HG02852 (cell line): ENCODE measurements at regions not wholly inside any gene's neighbourhood (a gene's known extent, or its start where the extent isn't known, plus 50 kb on each side); places are given as distances from the start of the nearest gene placed in this dataset.
"Not testable (repeated sequence)": the region's sequence is repeated elsewhere in the genome, so short reads cannot be mapped to it uniquely, and the experiment has no call there.

ENCODE experiments used
- ATAC-seq: cut with Tn5 transposase; IDR thresholded peaks from one replicate; pipeline ENCODE4 v1.9.1; 2021; ENCODE audit warnings: mild to moderate bottlenecking, moderate library complexity; ENCODE audit not compliant: unreplicated experiment

DNA sequence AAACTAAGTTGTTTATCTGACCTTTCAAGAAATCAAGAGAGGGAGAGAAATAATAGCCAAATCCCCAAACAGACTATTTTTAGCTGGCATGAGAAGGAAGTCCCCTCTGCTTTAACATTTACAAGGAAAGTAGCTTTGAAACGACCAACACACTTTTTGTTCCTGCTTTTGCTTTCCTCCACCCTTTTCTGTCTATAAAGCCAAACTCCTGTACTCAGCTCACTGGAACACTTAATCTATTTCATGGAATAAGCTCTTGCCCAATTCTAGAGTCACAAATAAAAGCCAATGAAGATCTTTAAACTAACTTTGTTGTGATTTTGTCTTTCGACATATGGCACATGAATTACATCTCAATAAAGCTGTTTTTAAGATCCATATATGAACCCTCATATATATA, 86.8 kb upstream of the CCDC71L start:
- no peak for ATAC-seq

DNA sequence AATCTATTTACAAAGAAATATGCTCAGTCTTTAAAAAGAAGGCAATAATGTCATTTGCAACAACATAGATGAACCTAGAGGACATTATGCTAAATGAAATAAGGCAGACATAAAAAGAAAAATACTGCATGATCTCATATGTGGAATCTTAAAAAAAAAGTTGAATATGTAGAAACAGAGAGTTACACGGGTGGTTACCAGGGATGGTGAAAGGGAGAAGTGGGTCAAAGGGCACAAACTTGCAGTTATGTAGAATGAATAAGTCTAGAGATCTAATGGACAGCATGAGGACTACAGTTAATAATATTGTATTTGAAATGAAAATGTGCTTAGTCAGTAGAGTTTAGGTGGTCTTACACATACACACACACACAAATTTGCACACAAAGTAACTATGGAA, 88.2 kb upstream of the CCDC71L start:
- no peak for ATAC-seq

DNA sequence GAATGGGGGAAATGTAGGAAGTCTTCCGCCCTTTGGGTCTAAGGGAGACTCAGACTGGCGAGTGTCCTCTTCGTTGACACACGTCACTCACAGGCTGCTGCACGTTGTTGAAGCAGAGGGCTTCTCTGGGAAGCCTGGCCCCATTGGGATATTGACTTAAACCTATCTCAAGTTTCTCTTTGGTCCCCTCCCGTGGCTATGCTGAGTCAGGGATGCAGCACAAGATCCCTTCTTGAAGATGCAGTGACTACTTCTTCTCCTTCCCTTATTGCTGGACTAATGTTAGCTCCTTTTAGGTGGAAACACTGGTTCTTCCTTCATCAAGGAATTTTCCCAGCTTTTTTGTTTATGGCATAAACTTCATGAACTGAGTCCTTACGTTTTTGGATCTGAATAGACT, 89.8 kb upstream of the CCDC71L start:
- no peak for ATAC-seq

DNA sequence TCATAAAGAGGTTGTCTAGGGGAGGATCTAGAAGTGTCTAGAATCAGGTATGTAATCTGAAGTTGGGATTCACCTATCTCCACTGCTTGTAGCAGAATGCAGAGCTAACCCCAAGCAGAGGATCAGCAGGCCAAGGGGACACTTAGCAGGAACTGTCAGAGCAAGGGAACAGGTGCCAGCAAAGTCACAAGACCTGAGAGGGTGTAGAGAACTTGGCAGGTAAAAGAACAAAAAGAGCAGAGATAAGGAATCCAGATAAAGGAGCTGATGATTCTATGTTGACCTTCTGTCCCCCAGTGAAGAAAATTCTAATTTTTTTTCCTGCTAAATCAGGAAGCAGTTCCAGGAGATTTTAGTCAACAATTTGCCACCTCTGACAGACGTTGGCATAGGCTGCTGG, 91.4 kb upstream of the CCDC71L start:
- ATAC-seq: no peak

DNA sequence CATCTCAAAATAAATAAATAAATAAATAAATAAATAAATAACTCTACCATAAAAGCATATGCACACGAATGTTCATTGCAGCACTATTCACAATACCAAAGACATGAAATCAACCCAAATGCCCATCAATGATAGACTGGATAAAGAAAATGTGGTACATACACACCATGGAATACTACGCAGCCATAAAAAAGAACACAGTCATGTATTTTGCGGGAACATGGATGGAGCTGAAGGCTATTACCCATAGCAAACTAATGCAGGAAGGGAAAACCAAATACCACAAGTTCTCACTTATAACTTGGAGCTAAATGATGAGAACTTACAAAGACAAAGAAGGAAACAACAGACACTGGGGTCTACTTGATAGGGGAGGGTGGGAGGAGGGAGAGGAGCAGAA, 94.1 kb upstream of the CCDC71L start:
- ATAC-seq: not testable (repeated sequence)

DNA sequence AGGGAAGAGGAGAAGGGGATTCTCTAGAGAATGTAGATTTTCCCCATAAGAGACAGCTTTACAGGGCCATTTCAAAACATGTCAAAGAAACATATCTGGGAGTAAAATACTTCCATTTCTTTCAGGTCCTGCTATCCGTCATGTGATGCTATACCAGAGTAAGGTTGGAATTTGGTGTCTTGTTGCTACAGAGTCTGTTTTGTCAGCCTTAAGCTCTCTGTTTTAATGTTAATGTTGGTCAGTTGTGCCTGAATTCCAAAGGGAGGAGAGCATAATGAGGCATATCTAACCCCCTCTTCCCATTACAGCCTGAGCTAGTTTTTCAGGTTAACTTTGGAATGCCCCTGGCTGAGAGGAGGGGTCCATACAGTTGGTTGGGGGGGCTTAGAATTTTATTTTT, 94.7 kb upstream of the CCDC71L start:
- ATAC-seq: no peak

DNA sequence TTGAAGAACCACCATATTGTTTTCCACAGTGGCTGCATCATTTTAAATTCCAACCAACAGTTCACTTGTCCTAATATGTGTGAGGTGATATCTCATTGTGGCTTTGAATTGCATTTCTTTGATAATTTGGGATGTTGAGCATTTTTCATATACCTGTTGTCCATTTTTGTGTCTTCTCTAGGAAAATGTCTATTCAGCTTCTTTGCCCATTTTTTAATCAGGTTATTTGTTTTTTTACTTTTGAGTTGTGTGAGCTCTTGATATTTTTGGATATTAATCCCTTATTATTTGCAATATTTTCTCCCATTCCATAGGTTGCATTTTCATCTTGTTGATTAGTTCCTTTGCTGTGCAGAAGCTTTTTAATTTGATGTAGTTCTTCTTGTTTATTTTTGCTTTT, 95.1 kb upstream of the CCDC71L start:
- no peak for ATAC-seq

DNA sequence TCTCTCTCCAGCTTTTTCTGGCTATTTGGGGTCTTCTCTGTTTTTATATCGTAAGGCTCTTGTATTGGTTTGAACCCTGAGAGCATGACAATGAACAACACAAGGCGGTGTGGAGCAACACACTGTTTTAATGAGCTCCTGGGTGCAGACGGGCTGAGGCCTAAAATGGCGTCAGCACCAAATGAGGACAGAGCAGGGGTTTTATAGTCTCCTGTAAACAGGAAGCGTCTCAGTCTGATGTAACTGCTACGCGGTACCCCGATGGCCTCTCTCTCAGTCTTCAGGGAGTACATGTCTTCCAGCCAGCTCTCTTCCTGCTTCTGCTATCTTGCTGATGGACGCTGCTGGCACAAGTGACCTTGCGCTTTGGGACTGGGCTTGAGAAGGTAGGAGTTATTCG, 95.9 kb upstream of the CCDC71L start:
- no peak for ATAC-seq

DNA sequence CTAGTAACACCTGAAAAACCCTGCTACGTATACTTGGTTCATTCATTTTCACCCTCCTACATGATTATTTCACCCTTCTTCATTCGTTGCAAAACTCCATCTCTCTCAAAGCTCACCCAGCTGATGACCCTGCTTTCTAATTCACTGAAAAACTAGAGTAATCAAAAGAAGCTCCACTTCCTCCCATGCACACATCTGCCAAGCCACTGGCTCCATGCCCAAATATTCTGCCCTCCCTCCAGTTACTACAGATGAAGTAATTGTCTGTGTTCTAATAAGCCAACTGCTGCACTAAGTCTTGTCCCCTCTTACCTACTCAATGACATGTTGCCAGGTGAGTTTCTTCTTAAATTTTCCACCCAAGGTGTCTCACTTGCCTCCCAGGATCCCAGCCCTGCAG, 96.9 kb upstream of the CCDC71L start:
- ATAC-seq: no peak

DNA sequence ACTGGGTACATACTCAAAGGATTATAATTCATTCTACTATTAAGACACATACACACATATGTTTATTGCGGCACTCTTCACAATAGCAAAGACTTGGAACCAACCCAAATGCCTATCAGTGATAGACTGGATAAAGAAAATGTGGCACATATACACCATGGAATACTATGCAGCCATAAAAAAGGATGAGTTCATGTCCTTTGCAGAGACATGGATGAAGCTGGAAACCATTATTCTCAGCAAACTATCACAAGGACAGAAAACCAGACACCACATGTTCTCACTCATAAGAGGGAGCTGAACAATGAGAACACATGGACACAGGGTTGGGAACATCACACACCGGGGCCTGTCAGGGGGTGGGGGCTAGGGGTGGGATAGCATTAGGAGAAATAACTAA, 101.9 kb upstream of the CCDC71L start:
- not testable (repeated sequence) for ATAC-seq

DNA sequence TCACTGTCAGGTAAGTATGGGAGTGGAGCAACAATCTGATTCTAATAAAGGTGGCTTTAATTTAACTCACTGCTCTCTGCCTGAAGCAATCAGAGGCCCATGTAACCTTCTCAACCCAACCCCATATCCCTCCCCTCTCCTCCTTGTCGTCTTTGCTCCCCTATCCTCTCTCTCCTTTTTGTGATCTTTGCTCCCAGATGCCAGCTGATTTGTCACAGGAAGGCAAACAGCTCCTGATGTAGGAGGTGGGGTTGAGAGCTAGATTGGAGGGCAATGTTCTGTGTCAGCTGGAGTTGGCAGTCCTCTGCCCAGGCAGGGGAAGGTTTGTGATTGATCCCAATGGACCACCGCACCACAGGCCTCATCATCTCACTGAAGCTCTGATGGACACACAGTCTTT, 101.4 kb upstream of the PIK3CG start:
- no peak for ATAC-seq

DNA sequence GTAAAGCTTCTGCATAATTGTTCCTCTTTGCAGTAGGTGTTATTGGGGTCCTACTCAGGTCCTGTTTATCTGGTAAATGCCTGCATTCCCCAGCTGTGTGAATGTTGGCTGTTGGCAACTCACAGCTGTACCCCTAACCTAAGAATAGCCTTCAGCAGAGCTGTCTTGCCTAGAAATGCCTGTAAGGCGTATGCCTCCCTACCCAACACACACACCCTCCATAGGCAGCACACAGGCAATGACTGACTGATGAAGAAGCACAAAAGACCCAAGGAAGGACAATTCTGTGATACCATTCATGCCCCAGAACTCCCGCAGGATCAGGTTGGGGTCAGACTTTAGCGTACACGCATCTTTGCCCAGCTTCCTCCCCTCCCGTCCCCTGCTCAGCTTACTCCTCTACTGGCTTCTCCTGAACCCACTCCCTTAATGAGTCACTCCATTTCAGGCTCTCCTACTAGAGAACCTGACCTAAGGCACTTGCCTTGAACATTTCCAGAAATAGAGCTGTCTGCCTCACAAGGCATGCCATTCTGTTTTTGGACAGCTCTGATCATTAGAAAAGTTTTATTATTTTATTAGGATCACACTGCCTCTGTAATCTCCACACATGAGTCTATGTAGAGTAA, 99.2 kb upstream of the PIK3CG start:
- no peak for ATAC-seq

DNA sequence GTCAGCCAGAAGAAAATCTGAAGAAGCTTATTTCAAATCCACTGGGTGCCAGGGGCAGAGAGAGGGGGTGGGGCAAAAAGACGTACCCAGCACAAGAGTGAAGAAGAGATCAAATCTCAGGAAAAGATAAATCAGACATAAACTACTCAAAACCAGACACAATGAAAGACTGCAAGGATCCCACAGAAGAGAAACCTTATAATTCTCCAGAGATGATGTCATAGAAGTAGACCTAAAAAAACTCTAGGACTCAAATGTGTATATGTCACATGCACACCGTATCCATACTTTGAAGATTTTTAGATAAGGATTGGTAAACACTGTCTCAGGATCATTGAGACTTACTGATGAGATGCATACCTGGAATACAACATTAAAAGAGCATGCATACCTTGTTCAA, 98.5 kb upstream of the PIK3CG start:
- ATAC-seq: no peak

DNA sequence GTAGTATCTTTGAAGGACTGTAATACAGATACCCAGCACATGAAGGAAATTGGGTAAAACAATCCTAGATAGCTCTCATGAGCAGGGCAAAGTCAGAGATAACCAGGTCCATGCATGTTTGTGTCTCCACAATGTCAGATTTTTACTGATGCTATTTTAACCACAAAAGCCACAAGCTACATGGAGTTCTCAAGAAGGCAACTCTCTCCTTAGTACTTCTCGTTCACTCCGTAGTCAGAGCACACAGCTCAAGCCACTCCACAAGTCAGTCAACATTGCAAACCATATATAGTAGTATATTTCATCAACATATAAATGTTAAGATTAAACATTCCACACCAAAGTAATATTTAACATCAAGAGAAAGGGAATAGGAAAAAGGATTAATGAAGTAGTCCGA, 98.0 kb upstream of the PIK3CG start:
- no peak for ATAC-seq

DNA sequence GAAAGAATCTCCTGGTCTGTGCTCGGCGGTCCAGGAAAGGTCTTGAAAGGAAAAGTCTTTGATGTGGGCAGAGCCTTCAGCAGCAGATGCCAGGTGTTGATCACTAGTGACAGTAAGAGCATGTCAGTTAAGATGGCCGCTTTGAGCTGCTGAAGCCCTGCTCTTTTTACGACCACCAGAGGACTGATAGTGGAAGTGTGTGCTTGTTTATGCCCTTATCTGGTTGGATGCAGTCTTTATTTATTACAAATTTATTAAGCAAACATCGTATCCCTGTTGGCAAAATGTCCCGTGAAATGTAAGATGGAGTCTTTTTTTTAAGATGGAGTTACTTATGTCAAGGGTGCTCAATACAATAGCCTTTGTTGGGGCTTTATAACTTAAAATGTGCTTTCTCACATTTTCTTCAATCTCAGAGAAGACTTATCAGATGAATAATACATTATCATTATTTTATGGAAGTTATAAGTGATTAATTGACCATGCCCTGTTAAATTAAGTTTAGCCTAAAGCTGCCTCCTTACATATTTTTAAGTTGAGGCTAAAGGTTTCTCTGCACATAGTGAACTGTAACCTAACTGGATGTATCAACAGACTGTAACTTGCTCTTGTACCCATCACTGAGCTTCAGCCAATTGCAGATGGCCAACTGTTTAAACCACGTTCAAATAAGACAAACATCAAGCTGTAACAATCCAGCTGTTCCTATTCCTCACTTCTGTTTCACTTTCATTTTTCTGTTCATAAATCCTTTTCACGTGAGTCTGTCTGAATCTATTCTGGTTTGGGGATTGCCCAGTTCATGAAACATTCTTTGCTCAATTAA, 97.4 kb upstream of the PIK3CG start:
- peak; percentile 77 for ATAC-seq

DNA sequence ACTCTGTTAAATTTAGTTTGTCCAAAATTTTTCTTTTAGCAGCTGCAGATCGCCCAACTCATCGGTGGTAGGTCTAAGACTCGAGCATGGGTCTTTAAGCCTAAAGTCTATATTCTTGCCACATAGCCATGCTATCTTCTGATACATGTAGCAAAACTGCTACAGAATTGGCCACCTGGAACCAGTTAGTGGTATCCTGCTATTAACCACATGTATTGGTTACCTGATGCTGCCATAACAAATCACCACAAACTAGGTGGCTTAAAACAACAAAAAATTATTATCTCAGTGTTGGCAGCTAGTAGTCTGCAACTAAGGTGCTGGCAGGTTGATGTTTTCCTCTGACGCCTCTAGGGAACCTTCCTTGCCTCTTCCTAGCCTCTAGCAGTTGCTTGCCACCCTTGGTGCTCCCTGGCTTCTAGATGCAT, 96.7 kb upstream of the PIK3CG start:
- peak; percentile 77 for ATAC-seq

DNA sequence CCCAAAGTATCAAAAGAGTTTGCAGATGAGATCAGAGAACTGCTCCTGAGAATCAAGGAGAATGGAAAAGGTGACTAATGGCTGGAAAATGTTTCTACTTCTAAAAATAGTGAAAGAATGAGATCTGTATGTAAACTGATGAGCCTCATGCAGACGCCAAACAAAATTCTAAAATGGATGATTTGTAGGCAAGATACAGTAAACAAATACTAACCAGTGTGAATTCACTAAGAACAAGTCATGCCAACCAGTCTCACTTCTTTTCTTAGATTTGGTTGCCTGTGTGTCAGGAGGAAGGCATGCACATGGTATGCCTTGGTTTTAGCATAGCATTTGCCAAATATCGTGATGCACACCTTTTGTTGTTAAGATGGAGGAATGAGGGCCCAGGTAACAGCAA, 94.9 kb upstream of the PIK3CG start:
- ATAC-seq: no peak

DNA sequence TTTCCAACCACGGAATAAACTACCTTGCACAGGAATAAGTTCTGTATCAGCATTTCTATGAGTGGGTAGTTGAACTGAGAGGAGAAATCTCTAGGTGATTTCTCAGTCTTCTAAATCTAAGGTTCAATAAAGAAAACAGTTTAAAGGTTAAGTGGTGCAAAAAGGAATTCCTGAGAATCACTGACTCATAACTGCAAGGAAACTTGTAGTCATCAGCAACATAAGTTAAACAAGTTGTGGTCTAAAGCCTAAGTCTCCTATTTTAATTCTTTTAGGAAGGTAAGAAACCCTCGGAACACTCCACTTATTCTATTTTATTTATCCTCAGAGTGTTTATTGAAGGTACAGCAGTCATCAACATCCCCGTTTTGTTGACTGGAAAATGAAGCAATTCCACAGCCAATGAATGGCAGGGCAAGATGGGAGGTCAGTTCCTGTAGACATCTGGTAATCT, 92.4 kb upstream of the PIK3CG start:
- no peak for ATAC-seq

DNA sequence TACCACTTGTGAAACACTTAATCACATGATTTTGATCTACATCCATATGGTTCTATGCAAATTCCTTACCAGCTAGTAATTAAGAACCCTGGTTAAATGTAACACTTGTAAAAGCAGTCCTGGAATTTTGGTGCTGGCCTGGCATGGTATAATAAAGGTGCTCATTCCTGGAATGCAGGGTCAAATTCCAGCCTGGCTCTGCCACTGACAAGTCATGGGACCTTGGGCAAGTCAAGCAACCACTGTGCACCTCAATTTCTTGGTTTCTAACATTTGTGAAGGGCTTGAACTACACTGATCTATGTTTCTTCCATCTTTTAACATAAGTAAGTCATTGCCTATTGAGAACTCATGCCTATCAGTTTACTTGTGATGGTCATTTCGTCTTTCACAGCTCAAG, 91.9 kb upstream of the PIK3CG start:
- no peak for ATAC-seq

DNA sequence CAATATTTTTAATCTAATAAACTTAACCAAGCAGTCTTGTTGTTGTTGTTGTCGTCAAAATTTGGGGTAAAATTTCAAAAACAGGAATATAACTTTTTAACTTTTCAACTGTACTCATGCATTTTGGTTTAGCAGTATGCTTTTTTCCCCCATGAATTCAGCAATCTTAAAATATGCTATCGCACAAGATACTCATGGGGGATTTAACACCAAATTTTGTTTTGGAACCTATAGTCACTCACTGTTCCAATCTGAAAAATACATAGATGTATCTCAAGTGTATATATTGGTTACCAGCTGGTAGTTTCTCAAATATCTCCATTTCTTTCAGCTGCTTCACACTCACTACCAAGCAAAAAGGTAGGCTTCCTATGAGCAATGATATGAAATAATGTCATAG, 91.4 kb upstream of the PIK3CG start:
- no peak for ATAC-seq

DNA sequence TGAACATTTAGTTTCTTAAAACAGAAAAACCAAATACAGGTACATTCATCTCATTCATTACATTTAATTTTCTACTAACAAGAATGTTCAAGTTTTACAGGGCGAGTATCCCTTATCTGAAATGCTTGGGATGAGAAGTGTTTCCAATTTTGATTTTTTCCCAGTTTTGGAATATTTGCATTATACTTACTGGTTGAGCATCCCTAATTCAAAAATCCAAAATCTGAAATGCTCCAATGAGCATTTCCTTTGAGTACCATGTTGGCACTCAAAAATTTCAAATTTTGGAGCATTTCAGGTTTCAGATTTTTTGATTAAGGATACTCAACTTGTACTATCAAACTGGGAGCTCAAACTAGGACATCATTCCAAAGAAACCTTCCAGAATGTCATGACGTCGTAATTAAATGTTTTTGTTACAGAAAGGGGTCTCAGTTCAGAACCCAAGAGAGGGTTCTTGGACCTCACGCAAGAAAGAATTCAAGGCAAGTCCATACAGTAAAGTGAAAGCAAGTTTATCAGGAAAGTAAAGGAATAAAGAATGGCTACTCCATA, 90.8 kb upstream of the PIK3CG start:
- ATAC-seq: no peak
